Sigmoid colon (tissue), 6 donors: ENCODE measurements at regions not wholly inside any gene's neighbourhood (a gene's known extent, or its start where the extent isn't known, plus 50 kb on each side); places are given as distances from the start of the nearest gene placed in this dataset.

Source experiments
- DNase-seq: peaks from one replicate; pipeline ENCODE4 v3.0.0-alpha.2; 2019
- H3K27ac ChIP-seq, 4 donors: fragments of 200-600 bp; sonication (generic); one replicate each; pipeline ENCODE4 v1.5.1; 2016 to 2019; ENCODE audit warnings: mild to moderate bottlenecking in 1 of 4
- H3K27me3 ChIP-seq, 3 donors: fragments of 200-600 bp; sonication (generic); one replicate each; pipeline ENCODE4 v1.5.1; 2019; ENCODE audit warnings: mild to moderate bottlenecking in 1 of 3
- H3K36me3 ChIP-seq, 4 donors: fragments of 200-600 bp; sonication (generic); one replicate each; pipeline ENCODE4 v1.5.1; 2016 to 2019
- H3K4me1 ChIP-seq, 4 donors: fragments of 200-600 bp; sonication (generic); one replicate each; pipeline ENCODE4 v1.5.1; 2017 to 2019
- H3K4me3 ChIP-seq, 4 donors: fragments of 200-600 bp; sonication (generic); one replicate each; pipeline ENCODE4 v1.5.1; 2017 to 2019; ENCODE audit warnings: mild to moderate bottlenecking in 2 of 4, moderate library complexity in 1 of 4
- H3K9me3 ChIP-seq, 4 donors: fragments of 200-600 bp in 3 of 4; sonication (generic) in 3 of 4; one replicate each; pipeline versions ENCODE4 v1.5.1 to v1.6.1; 2013 to 2019
- CTCF ChIP-seq, 4 experiments: fragments of 450-650 bp in 3 of 4; fragments of 200-600 bp in 1 of 4; IDR thresholded peaks; one replicate each; pipeline ENCODE4 v1.5.1; 2016 to 2019; ENCODE audit warnings: antibody characterized with exemption in 4 of 4, mild to moderate bottlenecking in 3 of 4, moderate library complexity in 2 of 4
- EP300 ChIP-seq, 4 donors: sonication (generic); formaldehyde crosslinking; IDR thresholded peaks; one replicate each; pipeline ENCODE4 v1.6.1; 2017; ENCODE audit warnings: antibody characterized with exemption in 4 of 4
- POLR2A ChIP-seq, 2 donors: fragments of 450-650 bp; IDR thresholded peaks; one replicate each; pipeline ENCODE4 v1.6.1; 2016; ENCODE audit warnings: antibody characterized with exemption in 2 of 2, mild to moderate bottlenecking in 2 of 2, moderate library complexity in 2 of 2
- POLR2AphosphoS5 ChIP-seq, 4 donors: sonication (generic); formaldehyde crosslinking; IDR thresholded peaks; one replicate each; pipeline ENCODE4 v1.6.1; 2017; ENCODE audit warnings: antibody characterized with exemption in 4 of 4
- WGBS, 2 donors: extraction: QIAGEN DNeasy Blood & Tissue Kit; methylation state at CpG; one replicate each; pipeline ENCODE4 v1.1.7; 2013; 5-methylcytosine and 5-hydroxymethylcytosine counted together
- intact Hi-C: fragments of 100-400 bp; cut with DNase I; formaldehyde crosslinking; loops from one replicate; pipeline ENCODE4 v1.15.1; 2023
- donor health status: healthy with polysubstance abuse.
- donor health status: healthy.

GRCh38 chr19:13573056-13573667, 66.9 kb upstream of the CACNA1A start:
- H3K27me3 ChIP-seq: peaks cover 0 to 6% (median 0%) of the 10 kb centered on the region in 3 donors
- WGBS, 2 donors: 52 to 55% methylated on average over 13 of the region's 13 CpGs

GRCh38 chr19:13561461-13561860, 55.2 kb upstream of the CACNA1A start:
- no peak for TF ChIP-seq CTCF (IDR thresholded peaks at IDR 0.05)
- no peak for TF ChIP-seq POLR2A (IDR thresholded peaks at IDR 0.05)
- no peak for TF ChIP-seq POLR2AphosphoS5 (IDR thresholded peaks at IDR 0.05)
- TF ChIP-seq EP300 (IDR thresholded peaks at IDR 0.05): no peak
- 84 to 87% methylated on average over 4 of the region's 4 CpGs for WGBS, 2 donors

More at GRCh38 chr19:13573056-13573667, 66.9 kb upstream of the CACNA1A start:
- H3K36me3 ChIP-seq: no peaks in the 10 kb centered on the region
- H3K27ac ChIP-seq: no peak overlapping the region
- DNase-seq: no peak
- TF ChIP-seq POLR2AphosphoS5 (IDR thresholded peaks at IDR 0.05): no peak
- TF ChIP-seq EP300 (IDR thresholded peaks at IDR 0.05): no peak
- TF ChIP-seq POLR2A (IDR thresholded peaks at IDR 0.05): no peak
- no peak for TF ChIP-seq CTCF (IDR thresholded peaks at IDR 0.05)
- no peaks in the 10 kb centered on the region for H3K4me1 ChIP-seq
- intact Hi-C loops: no loop called here
- peaks cover 7 to 9% (median 9%) of the 10 kb centered on the region in 4 donors for H3K9me3 ChIP-seq
- no peak overlapping the region for H3K4me3 ChIP-seq

GRCh38 chr19:13557756-13558398, 51.6 kb upstream of the CACNA1A start:
- Histone ChIP-seq H3K9me3 (peaks cover 0 to 2% (median 0%) of the 10 kb centered on the region in 4 donors), H3K27me3 (peaks cover 0 to 9% (median 2%) of the 10 kb centered on the region in 3 donors), H3K4me1 (no peaks in the 10 kb centered on the region), H3K4me3 (no peak overlapping the region), H3K36me3 (no peaks in the 10 kb centered on the region), H3K27ac (no peak overlapping the region)
- intact Hi-C loops: no loop called here
- TF ChIP-seq POLR2A (IDR thresholded peaks at IDR 0.05) (no peak), EP300 (IDR thresholded peaks at IDR 0.05) (no peak), POLR2AphosphoS5 (IDR thresholded peaks at IDR 0.05) (no peak), CTCF (IDR thresholded peaks at IDR 0.05) (no peak)
- 43 to 52% methylated on average over 7 of the region's 7 CpGs for WGBS, 2 donors
- DNase-seq: no peak

More at GRCh38 chr19:13561461-13561860, 55.2 kb upstream of the CACNA1A start:
- H3K4me1 ChIP-seq: no peaks in the 10 kb centered on the region
- DNase-seq: no peak
- H3K36me3 ChIP-seq: no peaks in the 10 kb centered on the region
- H3K9me3 ChIP-seq: peaks cover 0 to 2% (median 0%) of the 10 kb centered on the region in 4 donors
- intact Hi-C loops: no loop called here
- H3K27ac ChIP-seq: no peak overlapping the region
- H3K4me3 ChIP-seq: no peak overlapping the region
- peaks cover 0 to 9% (median 0%) of the 10 kb centered on the region in 3 donors for H3K27me3 ChIP-seq

- Histone ChIP-seq H3K9me3 (peaks cover 0 to 2% (median 0%) of the 10 kb centered on the region in 4 donors), H3K27me3 (peaks cover 0 to 9% (median 7%) of the 10 kb centered on the region in 3 donors)
- intact Hi-C loops: no loop called here
Observed at GRCh38 chr19:13556552-13556951, 50.3 kb upstream of the CACNA1A start.

More at GRCh38 chr19:13556552-13556951, 50.3 kb upstream of the CACNA1A start:
- DNase-seq: no peak
- TF ChIP-seq POLR2AphosphoS5 (IDR thresholded peaks at IDR 0.05) (no peak), POLR2A (IDR thresholded peaks at IDR 0.05) (no peak), EP300 (IDR thresholded peaks at IDR 0.05) (no peak), CTCF (IDR thresholded peaks at IDR 0.05) (no peak)
- Histone ChIP-seq H3K36me3 (no peaks in the 10 kb centered on the region), H3K27ac (no peak overlapping the region), H3K4me3 (no peak overlapping the region), H3K4me1 (no peaks in the 10 kb centered on the region)
- 82 to 83% methylated on average over 9 of the region's 9 CpGs for WGBS, 2 donors
